Spleen (tissue), 7 donors: ENCODE measurements at regions not wholly inside any gene's neighbourhood (a gene's known extent, or its start where the extent isn't known, plus 50 kb on each side); places are given as distances from the start of the nearest gene placed in this dataset.

Experiments used
- POLR2A ChIP-seq, 3 donors: fragments of 450-650 bp; IDR thresholded peaks; one replicate each; pipeline ENCODE4 v1.5.1; 2017; ENCODE audit warnings: antibody characterized with exemption in 3 of 3, mild to moderate bottlenecking in 1 of 3
- POLR2AphosphoS5 ChIP-seq, 3 donors: sonication (generic); formaldehyde crosslinking; IDR thresholded peaks; one replicate each; pipeline ENCODE4 v1.5.1; 2017; ENCODE audit warnings: antibody characterized with exemption in 3 of 3
- TF ChIP-seq, protein P1 (sequence below), 11 experiments: fragments of 200-600 bp in 7 of 11; fragments of 450-650 bp in 4 of 11; sonication (generic) in 4 of 11; IDR thresholded peaks in 8 of 11; conservative IDR thresholded peaks in 3 of 11; 1 replicate in 7 of 11; 2 replicates in 4 of 11; pipeline versions ENCODE4 v1.4.0 to v1.8.0; 2016 to 2021; ENCODE audit warnings: antibody characterized with exemption in 11 of 11, inconsistent platforms in 4 of 11, mild to moderate bottlenecking in 1 of 11
- donor health status: DM: no; HTN: no; CAD: no; lungs with moderate emphysema.
- donor health status: DM: no; HTN: no; CAD: no.
- donor health status: DM: no; HTN: no; CAD: no.

DNA sequence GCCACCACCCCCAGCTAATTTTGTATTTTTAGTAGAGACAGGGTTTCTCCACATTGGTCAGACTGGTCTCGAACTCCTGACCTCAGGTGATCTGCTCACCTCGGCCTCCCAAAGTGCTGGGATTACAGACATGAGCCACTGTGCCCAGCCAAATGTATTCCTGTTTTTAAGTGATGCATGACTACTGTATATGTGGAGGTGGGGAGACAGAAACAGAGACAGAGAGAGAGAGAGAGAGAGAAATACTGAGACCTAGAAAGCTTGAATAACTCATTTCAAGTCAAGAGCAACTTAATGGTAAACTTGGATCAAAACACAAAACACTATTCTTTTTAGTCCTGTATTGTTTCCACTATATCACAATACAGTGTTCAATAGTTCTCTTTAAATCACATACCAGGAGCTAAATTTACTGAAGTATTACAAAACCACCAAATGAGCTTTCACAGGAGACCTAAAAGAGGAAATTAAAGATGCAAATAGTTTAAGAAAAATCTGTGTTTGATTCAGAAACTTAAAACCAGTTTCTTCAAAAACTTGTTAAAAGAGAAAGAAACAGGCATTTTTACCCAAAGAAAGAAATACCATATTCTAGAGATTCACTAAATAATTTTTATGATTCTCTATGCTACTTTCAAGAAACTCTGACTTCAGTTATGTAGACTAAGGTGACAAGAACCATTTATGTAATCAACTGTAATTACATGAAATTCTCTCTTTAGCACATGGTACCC is 188.7 kb downstream of the ETS1 start:
- TF ChIP-seq, protein P1, sequence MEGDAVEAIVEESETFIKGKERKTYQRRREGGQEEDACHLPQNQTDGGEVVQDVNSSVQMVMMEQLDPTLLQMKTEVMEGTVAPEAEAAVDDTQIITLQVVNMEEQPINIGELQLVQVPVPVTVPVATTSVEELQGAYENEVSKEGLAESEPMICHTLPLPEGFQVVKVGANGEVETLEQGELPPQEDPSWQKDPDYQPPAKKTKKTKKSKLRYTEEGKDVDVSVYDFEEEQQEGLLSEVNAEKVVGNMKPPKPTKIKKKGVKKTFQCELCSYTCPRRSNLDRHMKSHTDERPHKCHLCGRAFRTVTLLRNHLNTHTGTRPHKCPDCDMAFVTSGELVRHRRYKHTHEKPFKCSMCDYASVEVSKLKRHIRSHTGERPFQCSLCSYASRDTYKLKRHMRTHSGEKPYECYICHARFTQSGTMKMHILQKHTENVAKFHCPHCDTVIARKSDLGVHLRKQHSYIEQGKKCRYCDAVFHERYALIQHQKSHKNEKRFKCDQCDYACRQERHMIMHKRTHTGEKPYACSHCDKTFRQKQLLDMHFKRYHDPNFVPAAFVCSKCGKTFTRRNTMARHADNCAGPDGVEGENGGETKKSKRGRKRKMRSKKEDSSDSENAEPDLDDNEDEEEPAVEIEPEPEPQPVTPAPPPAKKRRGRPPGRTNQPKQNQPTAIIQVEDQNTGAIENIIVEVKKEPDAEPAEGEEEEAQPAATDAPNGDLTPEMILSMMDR (IDR thresholded peaks at IDR 0.05 in 8 of 11, conservative IDR thresholded peaks at IDR 0.05 in 3 of 11): no peak
- no peak for TF ChIP-seq POLR2AphosphoS5 (IDR thresholded peaks at IDR 0.05)
- no peak for TF ChIP-seq POLR2A (IDR thresholded peaks at IDR 0.05)
